ENCODE measurements at regions not wholly inside any gene's neighbourhood (a gene's known extent, or its start where the extent isn't known, plus 50 kb on each side); places are given as distances from the start of the nearest gene placed in this dataset.

DNA sequence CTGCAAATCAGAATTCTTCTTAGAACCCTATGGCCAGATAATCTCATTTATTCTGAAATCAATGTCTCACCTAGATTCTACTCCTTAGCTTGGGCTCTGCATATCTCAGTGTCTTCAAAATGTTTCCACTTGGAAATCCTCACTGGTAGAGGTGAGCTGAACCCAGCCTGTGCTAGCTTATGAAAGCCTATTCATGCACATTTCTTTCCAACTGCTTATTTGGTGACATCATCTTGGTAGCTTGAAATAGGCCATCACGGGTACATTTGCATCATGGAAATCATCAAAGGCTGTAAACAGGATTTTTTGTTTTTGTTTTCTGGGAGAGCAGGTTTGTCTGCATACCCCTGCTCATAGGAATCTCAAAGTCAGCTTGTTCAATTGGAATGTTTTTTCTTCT is 130.8 kb downstream of the KCNJ18 start:
- no peak for TF ChIP-seq POLR2A (IDR thresholded peaks at IDR 0.05)
- TF ChIP-seq, protein P1, sequence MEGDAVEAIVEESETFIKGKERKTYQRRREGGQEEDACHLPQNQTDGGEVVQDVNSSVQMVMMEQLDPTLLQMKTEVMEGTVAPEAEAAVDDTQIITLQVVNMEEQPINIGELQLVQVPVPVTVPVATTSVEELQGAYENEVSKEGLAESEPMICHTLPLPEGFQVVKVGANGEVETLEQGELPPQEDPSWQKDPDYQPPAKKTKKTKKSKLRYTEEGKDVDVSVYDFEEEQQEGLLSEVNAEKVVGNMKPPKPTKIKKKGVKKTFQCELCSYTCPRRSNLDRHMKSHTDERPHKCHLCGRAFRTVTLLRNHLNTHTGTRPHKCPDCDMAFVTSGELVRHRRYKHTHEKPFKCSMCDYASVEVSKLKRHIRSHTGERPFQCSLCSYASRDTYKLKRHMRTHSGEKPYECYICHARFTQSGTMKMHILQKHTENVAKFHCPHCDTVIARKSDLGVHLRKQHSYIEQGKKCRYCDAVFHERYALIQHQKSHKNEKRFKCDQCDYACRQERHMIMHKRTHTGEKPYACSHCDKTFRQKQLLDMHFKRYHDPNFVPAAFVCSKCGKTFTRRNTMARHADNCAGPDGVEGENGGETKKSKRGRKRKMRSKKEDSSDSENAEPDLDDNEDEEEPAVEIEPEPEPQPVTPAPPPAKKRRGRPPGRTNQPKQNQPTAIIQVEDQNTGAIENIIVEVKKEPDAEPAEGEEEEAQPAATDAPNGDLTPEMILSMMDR (IDR thresholded peaks at IDR 0.05) = no peak
